SK-N-SH treated with all-trans-retinoic acid at 6 μM for 48 hours (cell line): ENCODE measurements at regions not wholly inside any gene's neighbourhood (a gene's known extent, or its start where the extent isn't known, plus 50 kb on each side); places are given as distances from the start of the nearest gene placed in this dataset.

Source experiments
- ARNTL ChIP-seq: fragments of 450-650 bp; formaldehyde crosslinking; IDR thresholded peaks from 2 replicates; pipeline ENCODE4 v1.5.0; 2020; ENCODE audit warnings: low read depth, mild to moderate bottlenecking, moderate library complexity, borderline replicate concordance
- CSDC2 ChIP-seq: fragments of 250-450 bp; sonication (Bioruptor Pico); IDR thresholded peaks from 2 replicates; pipeline ENCODE4 v1.5.0; 2020; ENCODE audit warnings: mild to moderate bottlenecking, moderate library complexity
- ESRRG ChIP-seq: fragments of 250-450 bp; sonication (Bioruptor Pico); IDR thresholded peaks from 2 replicates; pipeline ENCODE4 v1.6.1; 2021; ENCODE audit warnings: mild to moderate bottlenecking
- PATZ1 ChIP-seq: fragments of 250-450 bp; sonication (Bioruptor Pico); IDR thresholded peaks from 2 replicates; pipeline ENCODE4 v1.8.0; 2020; ENCODE audit warnings: mild to moderate bottlenecking, moderate library complexity, borderline replicate concordance
- ZFP3 ChIP-seq: fragments of 250-450 bp; sonication (Bioruptor Pico); IDR thresholded peaks from 2 replicates; pipeline ENCODE4 v1.5.0; 2020; ENCODE audit warnings: mild to moderate bottlenecking, moderate library complexity
- ZFP30 ChIP-seq: fragments of 450-650 bp; formaldehyde crosslinking; IDR thresholded peaks from 2 replicates; pipeline ENCODE4 v1.5.0; 2022; ENCODE audit warnings: mild to moderate bottlenecking, moderate library complexity
- TF ChIP-seq, protein P1 (sequence below): fragments of 250-450 bp; sonication (Bioruptor Pico); IDR thresholded peaks from 2 replicates; pipeline ENCODE4 v1.5.1; 2020; ENCODE audit warnings: low read depth, mild to moderate bottlenecking, moderate library complexity
- TF ChIP-seq, protein P2 (sequence below): fragments of 250-450 bp; sonication (Bioruptor Pico); IDR thresholded peaks from 2 replicates; pipeline ENCODE4 v1.5.1; 2021; ENCODE audit warnings: mild to moderate bottlenecking, moderate library complexity

- TF ChIP-seq ESRRG (CRISPR knock-in tag) (no peak), ARNTL (CRISPR knock-in tag) (no peak), ZFP3 (no peak), PATZ1 (CRISPR knock-in tag) (no peak), ZFP30 (CRISPR knock-in tag) (no peak), CSDC2 (CRISPR knock-in tag) (no peak)
- TF ChIP-seq, protein P1, sequence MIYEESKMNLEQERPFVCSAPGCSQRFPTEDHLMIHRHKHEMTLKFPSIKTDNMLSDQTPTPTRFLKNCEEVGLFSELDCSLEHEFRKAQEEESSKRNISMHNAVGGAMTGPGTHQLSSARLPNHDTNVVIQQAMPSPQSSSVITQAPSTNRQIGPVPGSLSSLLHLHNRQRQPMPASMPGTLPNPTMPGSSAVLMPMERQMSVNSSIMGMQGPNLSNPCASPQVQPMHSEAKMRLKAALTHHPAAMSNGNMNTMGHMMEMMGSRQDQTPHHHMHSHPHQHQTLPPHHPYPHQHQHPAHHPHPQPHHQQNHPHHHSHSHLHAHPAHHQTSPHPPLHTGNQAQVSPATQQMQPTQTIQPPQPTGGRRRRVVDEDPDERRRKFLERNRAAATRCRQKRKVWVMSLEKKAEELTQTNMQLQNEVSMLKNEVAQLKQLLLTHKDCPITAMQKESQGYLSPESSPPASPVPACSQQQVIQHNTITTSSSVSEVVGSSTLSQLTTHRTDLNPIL (CRISPR knock-in tag), result no peak
- TF ChIP-seq, protein P2, sequence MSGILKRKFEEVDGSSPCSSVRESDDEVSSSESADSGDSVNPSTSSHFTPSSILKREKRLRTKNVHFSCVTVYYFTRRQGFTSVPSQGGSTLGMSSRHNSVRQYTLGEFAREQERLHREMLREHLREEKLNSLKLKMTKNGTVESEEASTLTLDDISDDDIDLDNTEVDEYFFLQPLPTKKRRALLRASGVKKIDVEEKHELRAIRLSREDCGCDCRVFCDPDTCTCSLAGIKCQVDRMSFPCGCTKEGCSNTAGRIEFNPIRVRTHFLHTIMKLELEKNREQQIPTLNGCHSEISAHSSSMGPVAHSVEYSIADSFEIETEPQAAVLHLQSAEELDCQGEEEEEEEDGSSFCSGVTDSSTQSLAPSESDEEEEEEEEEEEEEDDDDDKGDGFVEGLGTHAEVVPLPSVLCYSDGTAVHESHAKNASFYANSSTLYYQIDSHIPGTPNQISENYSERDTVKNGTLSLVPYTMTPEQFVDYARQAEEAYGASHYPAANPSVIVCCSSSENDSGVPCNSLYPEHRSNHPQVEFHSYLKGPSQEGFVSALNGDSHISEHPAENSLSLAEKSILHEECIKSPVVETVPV (CRISPR knock-in tag), result no peak
These were observed 1684.2 kb upstream of the SLC10A2 start for GRCh38 chr13:104750377-104750776.
